GM19324 (cell line): ENCODE measurements at regions not wholly inside any gene's neighbourhood (a gene's known extent, or its start where the extent isn't known, plus 50 kb on each side); places are given as distances from the start of the nearest gene placed in this dataset.

ENCODE experiments used
- ATAC-seq: cut with Tn5 transposase; IDR thresholded peaks from one replicate; pipeline ENCODE4 v1.9.1; 2021; ENCODE audit warnings: mild to moderate bottlenecking, moderate library complexity; ENCODE audit not compliant: unreplicated experiment, low FRiP score

- no peak for ATAC-seq
Observed at GRCh38 chr3:118347396-118348168, 687.1 kb downstream of the IGSF11 start.

GRCh38 chr3:118348169-118348557, 686.5 kb downstream of the IGSF11 start:
- ATAC-seq = no peak

- no peak for ATAC-seq
Observed at GRCh38 chr3:118354556-118354955, 680.1 kb downstream of the IGSF11 start.

- ATAC-seq = no peak
Observed at GRCh38 chr3:118369892-118370491, 664.7 kb downstream of the IGSF11 start.

GRCh38 chr3:118380576-118380975, 654.1 kb downstream of the IGSF11 start:
- no peak for ATAC-seq

GRCh38 chr3:118396491-118396890, 638.2 kb downstream of the IGSF11 start:
- no peak for ATAC-seq

- ATAC-seq = no peak
Observed at GRCh38 chr3:118400086-118400485, 634.6 kb downstream of the IGSF11 start.

GRCh38 chr3:118400886-118401285, 633.8 kb downstream of the IGSF11 start:
- no peak for ATAC-seq

- no peak for ATAC-seq
Observed at GRCh38 chr3:118401887-118402286, 632.8 kb downstream of the IGSF11 start.

- no peak for ATAC-seq
Observed at GRCh38 chr3:118402971-118403370, 631.7 kb downstream of the IGSF11 start.

GRCh38 chr3:118406562-118406961, 628.1 kb downstream of the IGSF11 start:
- no peak for ATAC-seq

GRCh38 chr3:118408431-118408830, 626.2 kb downstream of the IGSF11 start:
- ATAC-seq = no peak

GRCh38 chr3:118412503-118412902, 622.1 kb downstream of the IGSF11 start:
- ATAC-seq = no peak

GRCh38 chr3:118425272-118425837, 609.3 kb downstream of the IGSF11 start:
- no peak for ATAC-seq

GRCh38 chr3:118433825-118434224, 600.8 kb downstream of the IGSF11 start:
- no peak for ATAC-seq

GRCh38 chr3:118435851-118436350, 598.7 kb downstream of the IGSF11 start:
- no peak for ATAC-seq

GRCh38 chr3:118436697-118437262, 597.9 kb downstream of the IGSF11 start:
- no peak for ATAC-seq

GRCh38 chr3:118445036-118445435, 589.6 kb downstream of the IGSF11 start:
- ATAC-seq = no peak

- no peak for ATAC-seq
Observed at GRCh38 chr3:118447339-118447738, 587.3 kb downstream of the IGSF11 start.

- ATAC-seq = no peak
Observed at GRCh38 chr3:118466795-118467330, 567.8 kb downstream of the IGSF11 start.

GRCh38 chr3:118468801-118469200, 565.8 kb downstream of the IGSF11 start:
- no peak for ATAC-seq
